H1 (cell line): ENCODE measurements at regions not wholly inside any gene's neighbourhood (a gene's known extent, or its start where the extent isn't known, plus 50 kb on each side); places are given as distances from the start of the nearest gene placed in this dataset.

ENCODE experiments used
- CTCF ChIA-PET: fragments of 300-600 bp; sonication (Branson Sonifier 250); formaldehyde crosslinking; loops from one replicate; lab custom pipeline; 2021; ENCODE audit not compliant: partially characterized antibody; lab: Charles Lee
- POLR2A ChIA-PET: fragments of 300-600 bp; sonication (Branson Sonifier 250); formaldehyde crosslinking; loops from one replicate; lab custom pipeline; 2021; ENCODE audit warnings: inconsistent platforms; ENCODE audit not compliant: partially characterized antibody; lab: Charles Lee
- DNase-seq, 2 experiments: peaks; one replicate each; pipeline versions ENCODE4 v3.0.0 to v3.0.0-alpha.2; 2010 to 2022; ENCODE audit warnings: low spot score in 2 of 2, low read depth in 1 of 2, mixed read lengths in 1 of 2
- FAIRE-seq: peaks from 2 replicates; lab custom pipeline; 2011; peaks lifted over from hg19 to GRCh38; lab: Jason Lieb, UNC
- H2AFZ ChIP-seq: 2 replicates; pipeline ENCODE4 v1.8.1; 2012; ENCODE audit warnings: low read length, inconsistent platforms
- H2AK5ac ChIP-seq: 2 replicates; pipeline ENCODE4 v1.6.1; 2013; ENCODE audit warnings: low read depth, low read length
- H2BK120ac ChIP-seq: replicated peaks from 2 replicates; pipeline ENCODE3; 2013; ENCODE audit warnings: low read depth, low read length, inconsistent platforms
- H2BK12ac ChIP-seq: 2 replicates; pipeline ENCODE4 v1.6.1; 2013; ENCODE audit warnings: low read depth, low read length
- H2BK15ac ChIP-seq: 2 replicates; pipeline ENCODE4 v1.6.1; 2013; ENCODE audit warnings: low read length
- H2BK20ac ChIP-seq: 2 replicates; pipeline ENCODE4 v1.6.1; 2013; ENCODE audit warnings: low read length
- H2BK5ac ChIP-seq: 2 replicates; pipeline ENCODE4 v1.6.1; 2013; ENCODE audit warnings: low read depth, low read length
- H3K14ac ChIP-seq: 2 replicates; pipeline ENCODE4 v1.6.1; 2013; ENCODE audit warnings: inconsistent platforms; ENCODE audit not compliant: insufficient read length
- H3K18ac ChIP-seq: 2 replicates; pipeline ENCODE4 v1.6.1; 2013; ENCODE audit warnings: low read length; ENCODE audit errors: extremely low read depth
- H3K23ac ChIP-seq: 2 replicates; pipeline ENCODE4 v1.6.1; 2013; ENCODE audit warnings: inconsistent platforms; ENCODE audit not compliant: insufficient read length
- H3K23me2 ChIP-seq: 2 replicates; pipeline ENCODE4 v1.6.1; 2013; ENCODE audit warnings: low read depth, low read length
- H3K27ac ChIP-seq: 2 replicates; pipeline ENCODE4 v1.6.1; 2011; ENCODE audit warnings: low read depth, low read length, inconsistent platforms
- H3K27me3 ChIP-seq, 4 experiments: replicated peaks in 1 of 4; 1 replicate in 1 of 4; 2 replicates in 3 of 4; pipeline versions ENCODE4 v1.6.1 to v1.8.1; 2011 to 2013; ENCODE audit warnings: low read length in 3 of 4, mild to moderate bottlenecking in 3 of 4, inconsistent platforms in 2 of 4, mixed read lengths in 2 of 4, moderate library complexity in 1 of 4; ENCODE audit not compliant: control insufficient read depth in 3 of 4, insufficient read depth in 3 of 4; ENCODE audit errors: extremely low read depth in 1 of 4
- H3K36me3 ChIP-seq, 4 experiments: 2 replicates each; pipeline versions ENCODE4 v1.6.1 to v1.8.1; 2011 to 2013; ENCODE audit warnings: mild to moderate bottlenecking in 4 of 4, low read length in 3 of 4, moderate library complexity in 2 of 4, control low read depth in 1 of 4, inconsistent platforms in 1 of 4; ENCODE audit not compliant: insufficient read depth in 4 of 4, control insufficient read depth in 2 of 4
- H3K4ac ChIP-seq: replicated peaks from 2 replicates; pipeline ENCODE3; 2013; ENCODE audit warnings: low read length, low read depth, mixed read lengths, inconsistent platforms; ENCODE audit not compliant: insufficient read length
- H3K4me1 ChIP-seq, 4 experiments: replicated peaks in 1 of 4; 1 replicate in 1 of 4; 2 replicates in 3 of 4; pipeline versions ENCODE4 v1.6.1 to v1.8.1; 2011 to 2013; ENCODE audit warnings: low read length in 3 of 4, inconsistent platforms in 2 of 4, mixed read lengths in 1 of 4; ENCODE audit not compliant: insufficient read depth in 4 of 4, control insufficient read depth in 3 of 4
- H3K4me2 ChIP-seq, 2 experiments: 2 replicates each; pipeline versions ENCODE4 v1.6.1 to v1.8.1; 2011 to 2013; ENCODE audit warnings: low read depth in 2 of 2, low read length in 2 of 2, control low read depth in 1 of 2, inconsistent platforms in 1 of 2, mild to moderate bottlenecking in 1 of 2; ENCODE audit not compliant: insufficient read depth in 1 of 2
- H3K4me3 ChIP-seq, 4 experiments: fragments of 200-600, 300-600 bp in 1 of 4; sonication (generic), shearing (Covaris generic), sonication (Bioruptor Twin) in 1 of 4; 2 replicates each; pipeline versions ENCODE4 v1.5.1 to v1.8.1; 2011 to 2016; ENCODE audit warnings: low read length in 4 of 4, low read depth in 3 of 4, control low read depth in 2 of 4, inconsistent platforms in 2 of 4, mild to moderate bottlenecking in 2 of 4, mixed read lengths in 1 of 4, moderate library complexity in 1 of 4; ENCODE audit not compliant: insufficient read depth in 2 of 4; ENCODE audit errors: extremely low read depth in 1 of 4
- H3K56ac ChIP-seq: replicated peaks from 2 replicates; pipeline ENCODE3; 2013; ENCODE audit warnings: low read depth, mild to moderate bottlenecking, mixed read lengths, low read length, inconsistent platforms; ENCODE audit not compliant: insufficient read length
- H3K79me1 ChIP-seq: 2 replicates; pipeline ENCODE4 v1.6.1; 2013; ENCODE audit warnings: low read depth, low read length, control low read depth
- H3K79me2 ChIP-seq, 2 experiments: 2 replicates each; pipeline versions ENCODE4 v1.6.1 to v1.8.1; 2012 to 2013; ENCODE audit warnings: low read length in 2 of 2, mild to moderate bottlenecking in 2 of 2, inconsistent platforms in 1 of 2; ENCODE audit not compliant: insufficient read depth in 2 of 2, control insufficient read depth in 1 of 2
- H3K9ac ChIP-seq, 4 experiments: replicated peaks in 1 of 4; 1 replicate in 1 of 4; 2 replicates in 3 of 4; pipeline versions ENCODE4 v1.6.1 to v1.8.1; 2011 to 2013; ENCODE audit warnings: low read depth in 3 of 4, low read length in 3 of 4, control low read depth in 2 of 4, mild to moderate bottlenecking in 2 of 4, moderate library complexity in 2 of 4, inconsistent platforms in 1 of 4; ENCODE audit errors: extremely low read depth in 1 of 4
- H3K9me3 ChIP-seq, 2 experiments: 2 replicates each; pipeline versions ENCODE4 v1.6.1 to v1.8.1; 2012 to 2013; ENCODE audit warnings: mild to moderate bottlenecking in 2 of 2, moderate library complexity in 2 of 2, control low read depth in 1 of 2, inconsistent platforms in 1 of 2, low read depth in 1 of 2, low read length in 1 of 2, mixed read lengths in 1 of 2; ENCODE audit not compliant: insufficient read depth in 2 of 2
- H4K20me1 ChIP-seq, 2 experiments: replicated peaks in 1 of 2; 2 replicates each; pipeline versions ENCODE3 to v1.8.1; 2011 to 2013; ENCODE audit warnings: inconsistent platforms in 2 of 2, low read length in 2 of 2, mild to moderate bottlenecking in 1 of 2; ENCODE audit not compliant: insufficient read depth in 2 of 2, control insufficient read depth in 1 of 2
- H4K5ac ChIP-seq: 2 replicates; pipeline ENCODE4 v1.6.1; 2013; ENCODE audit warnings: low read length, low read depth, mixed read lengths, inconsistent platforms; ENCODE audit not compliant: insufficient read length
- H4K8ac ChIP-seq: 2 replicates; pipeline ENCODE4 v1.8.0; 2013; ENCODE audit warnings: mild to moderate bottlenecking, moderate library complexity, low read length, inconsistent platforms; ENCODE audit not compliant: insufficient read depth; ENCODE audit errors: extremely low read depth
- H4K91ac ChIP-seq: replicated peaks from 2 replicates; pipeline ENCODE3; 2013; ENCODE audit warnings: low read length, mixed read lengths, inconsistent platforms; ENCODE audit not compliant: insufficient read length
- CBX5 ChIP-seq: fragments of 300-800, 300-1000 bp; sonication (generic); IDR thresholded peaks from 2 replicates; pipeline ENCODE4 v1.7.1; 2016; ENCODE audit warnings: antibody characterized with exemption, low read length, low read depth
- GABPA ChIP-seq: IDR thresholded peaks from 2 replicates; pipeline ENCODE4 v1.6.1; 2011; ENCODE audit warnings: mild to moderate bottlenecking, low read length, moderate library complexity, borderline replicate concordance; ENCODE audit not compliant: insufficient read depth
- NRF1 ChIP-seq: IDR thresholded peaks from 2 replicates; pipeline ENCODE4 v1.6.1; 2011; ENCODE audit warnings: mild to moderate bottlenecking, low read depth, low read length, improper control_type of control experiment
- RBBP5 ChIP-seq: IDR thresholded peaks from 2 replicates; pipeline ENCODE4 v1.7.1; 2012; ENCODE audit warnings: low read depth, mild to moderate bottlenecking, inconsistent platforms, low read length, moderate library complexity, borderline replicate concordance
- RFX5 ChIP-seq: IDR thresholded peaks from 2 replicates; pipeline ENCODE4 v1.6.1; 2011; ENCODE audit warnings: low read depth, low read length, improper control_type of control experiment, borderline replicate concordance
- RNF2 ChIP-seq: fragments of 200-900, 300-1000 bp; sonication (generic); IDR thresholded peaks from 2 replicates; pipeline ENCODE4 v1.7.1; 2016; ENCODE audit warnings: borderline replicate concordance, low read depth, mild to moderate bottlenecking, antibody characterized with exemption, low read length; ENCODE audit not compliant: poor library complexity, severe bottlenecking; ENCODE audit errors: missing control alignments
- SAP30 ChIP-seq: fragments of 300-600 bp; sonication (generic); IDR thresholded peaks from 2 replicates; pipeline ENCODE4 v1.7.1; 2012; ENCODE audit warnings: low read length, moderate library complexity, mild to moderate bottlenecking, inconsistent platforms; ENCODE audit not compliant: insufficient read depth, insufficient replicate concordance
- SIRT6 ChIP-seq: IDR thresholded peaks from one replicate; pipeline ENCODE4 v1.7.1; 2012; ENCODE audit warnings: low read length, inconsistent platforms
- SIX5 ChIP-seq: IDR thresholded peaks from 2 replicates; pipeline ENCODE4 v1.6.1; 2011; ENCODE audit warnings: mild to moderate bottlenecking, low read depth, low read length
- ZNF274 ChIP-seq: IDR thresholded peaks from 2 replicates; pipeline ENCODE4 v1.7.0; 2012; ENCODE audit warnings: low read length, borderline replicate concordance; ENCODE audit errors: extremely low read depth
- WGBS, 2 experiments: shearing (Covaris generic) in 1 of 2; methylation state at CpG; one replicate each; pipeline versions ENCODE4 v1.1.6 to v1.1.7; 2013 to 2015; ENCODE audit warnings: low lambda C conversion rate in 2 of 2, mixed read lengths in 2 of 2, inconsistent platforms in 1 of 2, low coverage in 1 of 2, missing lambda C conversion rate in 1 of 2; ENCODE audit not compliant: insufficient replicate concordance in 2 of 2, insufficient coverage in 1 of 2, insufficient read length in 1 of 2; ENCODE audit errors: extremely low coverage in 1 of 2, missing lambda C conversion rate in 1 of 2; 5-methylcytosine and 5-hydroxymethylcytosine counted together

GRCh38 chr10:27383595-27384542, 120.2 kb upstream of the RAB18 start:
- H2BK5ac ChIP-seq = no peak overlapping the region
- H3K27ac ChIP-seq = no peak overlapping the region
- no peaks in the 10 kb centered on the region for H3K79me1 ChIP-seq
- H2AFZ ChIP-seq = 0 out of 2 replicates have a peak overlapping the region, but pooled peaks have one; percentile 32
- H2BK15ac ChIP-seq = no peak overlapping the region
- no peaks in the 10 kb centered on the region for H4K20me1 ChIP-seq
- H2BK12ac ChIP-seq = no peak overlapping the region
- no peak overlapping the region for H3K18ac ChIP-seq
- H3K4ac ChIP-seq = no peak overlapping the region
- no peak overlapping the region for H3K23ac ChIP-seq
- POLR2A ChIA-PET = interaction anchor here (0.7 kb wide), 1 partner anchor 10 kb away, joined by 3 read pairs; no protein-coding TSS in a partner anchor
- H3K4me3 ChIP-seq = no peak overlapping the region
- 92% methylated on average over 5 of the region's 5 CpGs; no CpG with 5 or more reads in 1 of the 2 experiments for WGBS, 2 experiments
- no peaks in the 10 kb centered on the region for H3K27me3 ChIP-seq
- no peak overlapping the region for H3K56ac ChIP-seq
- H3K4me2 ChIP-seq = no peak overlapping the region
- CTCF ChIA-PET = interaction anchor here (0.6 kb wide), 1 partner anchor 590 kb away, joined by 3 read pairs; no protein-coding TSS in a partner anchor
- H3K36me3 ChIP-seq = no peaks in the 10 kb centered on the region
- DNase-seq (no peak), FAIRE-seq (no peak)
- H2AK5ac ChIP-seq = no peak overlapping the region
- no peaks in the 10 kb centered on the region for H3K4me1 ChIP-seq
- H2BK20ac ChIP-seq = no peak overlapping the region
- H3K14ac ChIP-seq = no peak overlapping the region
- no peaks in the 10 kb centered on the region for H3K79me2 ChIP-seq
- H2BK120ac ChIP-seq = no peak overlapping the region
- no peaks in the 10 kb centered on the region for H3K23me2 ChIP-seq
- no peaks in the 10 kb centered on the region for H3K9me3 ChIP-seq
- no peak overlapping the region for H4K8ac ChIP-seq
- H3K9ac ChIP-seq = no peak overlapping the region
- H4K5ac ChIP-seq = no peak overlapping the region
- no peak overlapping the region for H4K91ac ChIP-seq
- TF ChIP-seq ZNF274 (no peak), SAP30 (no peak), GABPA (no peak), RFX5 (no peak), RBBP5 (no peak), RNF2 (no peak), SIX5 (no peak), NRF1 (no peak), CBX5 (no peak), SIRT6 (no peak)
